Epithelial cell of proximal tubule (primary cell): ENCODE measurements at regions not wholly inside any gene's neighbourhood (a gene's known extent, or its start where the extent isn't known, plus 50 kb on each side); places are given as distances from the start of the nearest gene placed in this dataset.

ENCODE experiments used
- DNase-seq: peaks from one replicate; pipeline ENCODE4 v3.0.0-alpha.2; 2011; ENCODE audit warnings: low read depth
- H3K4me3 ChIP-seq: 2 replicates; pipeline ENCODE4 v1.5.1; 2011; ENCODE audit warnings: low read depth, mild to moderate bottlenecking, low read length
- TF ChIP-seq, protein P1 (sequence below): conservative IDR thresholded peaks from 2 replicates; pipeline ENCODE4 v1.5.1; 2012; ENCODE audit warnings: low read depth, mild to moderate bottlenecking, low read length

DNA sequence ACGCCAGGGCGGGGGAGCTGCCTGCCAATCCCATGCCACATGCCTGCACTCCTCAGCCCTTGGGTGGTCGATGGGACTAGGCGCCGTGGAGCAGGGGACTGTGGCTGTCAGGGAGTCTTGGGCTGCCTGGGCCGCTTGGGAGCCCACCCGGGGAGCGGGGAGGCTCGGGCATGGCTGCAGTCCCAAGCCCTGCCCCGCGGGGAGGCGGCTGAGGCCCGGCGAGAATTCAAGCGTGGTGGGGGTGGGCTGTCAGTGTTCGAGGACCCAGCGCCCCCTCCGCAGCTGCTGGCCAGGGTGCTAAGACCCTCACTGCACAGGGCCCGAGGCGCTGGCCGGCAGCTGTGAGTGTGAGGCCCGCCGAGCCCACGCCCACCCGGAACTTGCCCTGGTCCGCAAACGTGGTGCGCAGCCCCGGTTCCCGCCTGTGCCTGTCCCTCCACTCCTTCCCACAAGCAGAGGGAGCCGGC is 83.2 kb upstream of the DMRTA1 start:
- H3K4me3 ChIP-seq: no peak overlapping the region
- TF ChIP-seq, protein P1, sequence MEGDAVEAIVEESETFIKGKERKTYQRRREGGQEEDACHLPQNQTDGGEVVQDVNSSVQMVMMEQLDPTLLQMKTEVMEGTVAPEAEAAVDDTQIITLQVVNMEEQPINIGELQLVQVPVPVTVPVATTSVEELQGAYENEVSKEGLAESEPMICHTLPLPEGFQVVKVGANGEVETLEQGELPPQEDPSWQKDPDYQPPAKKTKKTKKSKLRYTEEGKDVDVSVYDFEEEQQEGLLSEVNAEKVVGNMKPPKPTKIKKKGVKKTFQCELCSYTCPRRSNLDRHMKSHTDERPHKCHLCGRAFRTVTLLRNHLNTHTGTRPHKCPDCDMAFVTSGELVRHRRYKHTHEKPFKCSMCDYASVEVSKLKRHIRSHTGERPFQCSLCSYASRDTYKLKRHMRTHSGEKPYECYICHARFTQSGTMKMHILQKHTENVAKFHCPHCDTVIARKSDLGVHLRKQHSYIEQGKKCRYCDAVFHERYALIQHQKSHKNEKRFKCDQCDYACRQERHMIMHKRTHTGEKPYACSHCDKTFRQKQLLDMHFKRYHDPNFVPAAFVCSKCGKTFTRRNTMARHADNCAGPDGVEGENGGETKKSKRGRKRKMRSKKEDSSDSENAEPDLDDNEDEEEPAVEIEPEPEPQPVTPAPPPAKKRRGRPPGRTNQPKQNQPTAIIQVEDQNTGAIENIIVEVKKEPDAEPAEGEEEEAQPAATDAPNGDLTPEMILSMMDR: no peak
- no peak for DNase-seq

DNA sequence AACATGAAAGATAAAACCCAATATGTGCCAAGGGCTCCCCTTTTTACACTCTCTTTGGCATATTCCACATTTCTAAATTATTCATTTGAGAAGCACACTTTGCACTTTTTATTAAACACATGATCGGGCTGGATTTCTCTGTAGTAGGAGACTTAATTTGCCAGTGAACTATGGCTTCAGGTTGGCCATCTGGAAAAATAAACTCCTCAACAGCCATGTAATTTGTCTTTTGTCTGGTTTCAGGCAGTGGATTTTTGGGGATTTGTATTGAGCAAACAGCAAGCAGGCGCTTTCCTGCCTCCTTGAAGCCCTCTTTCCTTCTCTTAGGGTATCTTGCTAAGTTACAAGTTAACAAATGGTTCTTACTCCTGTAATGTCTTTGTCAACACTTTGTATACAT is 73.0 kb upstream of the DMRTA1 start:
- no peak for DNase-seq
- TF ChIP-seq, protein P1: no peak
- no peak overlapping the region for H3K4me3 ChIP-seq

DNA sequence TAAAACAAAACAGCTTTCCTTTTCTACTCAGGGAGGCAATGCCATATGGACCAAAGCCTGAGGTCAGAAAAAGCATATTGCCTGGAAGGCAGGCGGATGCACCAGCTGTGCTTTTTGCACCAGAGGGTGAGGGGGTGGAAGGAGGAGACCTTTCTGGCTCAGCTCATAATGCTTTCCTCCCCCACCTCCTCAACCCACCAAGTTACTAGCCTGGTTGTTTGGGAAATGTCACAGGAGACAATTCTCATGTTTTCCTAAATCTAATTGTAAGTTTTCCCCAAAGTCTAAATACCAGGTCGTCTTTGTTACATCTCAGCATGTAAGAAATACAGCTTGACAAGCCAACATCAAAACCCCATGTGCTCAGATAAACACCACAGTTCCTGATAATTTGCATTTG is 72.6 kb upstream of the DMRTA1 start:
- TF ChIP-seq, protein P1: no peak
- no peak for DNase-seq
- no peak overlapping the region for H3K4me3 ChIP-seq

DNA sequence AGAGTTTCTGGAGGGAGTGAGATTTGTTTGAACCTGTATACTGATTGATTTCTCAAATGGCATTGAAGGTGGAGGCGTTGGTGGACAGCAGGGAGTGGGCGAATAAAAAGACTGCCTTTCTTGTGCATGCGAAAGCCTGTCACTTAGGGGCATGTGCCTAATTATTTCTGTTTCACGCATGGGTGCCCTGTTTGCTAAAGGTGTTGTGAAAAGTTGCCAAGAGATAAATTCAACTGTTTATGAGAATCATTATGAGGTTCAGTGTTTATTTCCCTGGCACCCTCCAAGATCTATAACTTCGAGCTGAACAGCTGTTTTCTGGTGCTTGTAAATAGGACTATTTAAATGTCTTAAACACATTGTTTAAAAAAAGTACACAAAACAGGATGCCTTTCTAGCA is 67.4 kb upstream of the DMRTA1 start:
- no peak for DNase-seq
- H3K4me3 ChIP-seq: no peak overlapping the region
- TF ChIP-seq, protein P1: no peak

DNA sequence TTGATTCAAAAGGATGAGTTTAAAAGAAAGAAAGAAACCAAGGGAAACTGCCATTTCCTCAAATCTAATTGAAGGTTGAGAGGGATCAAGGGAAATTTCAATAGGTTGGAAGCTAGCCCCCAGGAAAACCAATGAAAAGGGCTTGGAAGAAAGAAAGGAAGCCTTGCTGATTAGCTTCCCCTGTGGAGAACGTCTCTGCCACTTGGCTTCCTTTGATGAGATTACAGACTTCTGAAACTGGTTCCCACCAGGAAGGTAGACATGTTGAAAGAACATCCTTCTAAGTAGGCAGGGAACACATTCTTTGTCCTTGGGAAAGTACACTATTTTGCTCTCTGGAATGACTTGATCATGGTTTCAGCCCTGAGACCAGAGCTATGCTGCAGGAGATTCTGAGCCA is 65.5 kb upstream of the DMRTA1 start:
- no peak for DNase-seq
- TF ChIP-seq, protein P1: no peak
- H3K4me3 ChIP-seq: no peak overlapping the region

DNA sequence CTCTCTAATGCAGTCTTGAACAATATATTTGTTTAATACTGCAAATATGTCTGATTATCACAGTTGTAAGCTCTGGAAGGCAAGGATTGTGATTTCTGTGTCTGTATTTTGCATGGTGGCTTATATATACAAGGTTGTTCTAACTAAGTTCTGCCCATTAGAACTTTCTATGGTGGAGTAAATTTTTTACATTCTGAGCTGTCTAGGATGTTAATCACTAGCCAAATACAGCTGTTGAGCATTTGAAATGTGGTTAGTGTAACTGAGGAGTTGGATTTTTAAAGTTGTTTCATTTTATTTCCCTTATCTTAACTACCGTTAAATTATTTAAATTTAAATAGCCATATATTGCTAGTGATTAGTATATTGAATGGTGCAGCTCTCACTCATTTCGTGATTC is 64.3 kb upstream of the DMRTA1 start:
- TF ChIP-seq, protein P1: no peak
- DNase-seq: no peak
- no peak overlapping the region for H3K4me3 ChIP-seq

DNA sequence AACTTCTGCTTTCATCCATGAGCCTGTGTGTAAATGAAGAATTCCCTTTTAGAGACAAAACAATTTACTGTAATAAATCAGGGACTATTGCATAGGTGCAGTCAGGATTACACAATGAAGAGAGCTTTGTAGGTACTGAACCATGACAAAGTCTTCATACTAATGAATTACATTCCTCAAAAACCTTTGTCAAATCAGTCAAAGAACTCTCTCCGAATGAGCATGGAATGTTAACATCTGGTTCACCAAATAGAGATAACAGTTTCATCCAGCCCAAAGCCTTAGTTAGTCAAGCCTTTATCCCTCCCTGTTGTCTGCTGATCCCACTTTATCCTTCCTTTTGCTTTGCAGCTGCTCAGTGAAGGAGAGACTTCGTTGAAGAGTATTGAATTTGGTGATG is 62.9 kb upstream of the DMRTA1 start:
- TF ChIP-seq, protein P1: no peak
- DNase-seq: peak; percentile 61

More for the DNA sequence above, 62.9 kb upstream of the DMRTA1 start:
- no peak overlapping the region for H3K4me3 ChIP-seq
